GM08714 (cell line): ENCODE measurements at regions not wholly inside any gene's neighbourhood (a gene's known extent, or its start where the extent isn't known, plus 50 kb on each side); places are given as distances from the start of the nearest gene placed in this dataset.

ENCODE experiments used
- H3K4me3 ChIP-seq: fragments of 200-500 bp; sonication (Bioruptor generic); 2 replicates; pipeline ENCODE4 v1.5.1; 2014; ENCODE audit warnings: mild to moderate bottlenecking, low read length, inconsistent platforms
- ZNF274 ChIP-seq: IDR thresholded peaks from 2 replicates; pipeline ENCODE4 v1.6.1; 2012; ENCODE audit warnings: mild to moderate bottlenecking, low read depth, low read length

DNA sequence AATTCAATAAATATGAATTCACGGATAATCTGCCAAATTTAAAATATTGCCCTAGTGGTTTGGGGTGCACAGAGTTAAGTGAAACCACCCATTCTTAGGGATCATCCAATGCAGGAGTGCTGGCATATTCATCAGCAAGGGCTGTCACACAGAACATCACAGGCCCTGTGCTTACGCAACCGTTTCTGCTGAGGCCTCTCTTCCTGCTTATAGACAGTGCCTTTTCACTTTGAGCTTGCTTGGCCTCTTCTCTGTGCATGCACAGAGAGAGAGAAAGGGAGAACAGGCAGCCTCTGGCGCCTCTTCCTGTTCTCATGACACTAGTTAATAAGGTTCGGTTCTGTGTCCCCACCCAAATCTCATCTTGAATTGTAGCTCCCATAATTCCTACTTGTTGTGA lies 366.3 kb downstream of the ICE1 start:
- no peak overlapping the region for H3K4me3 ChIP-seq
- no peak for TF ChIP-seq ZNF274

- TF ChIP-seq ZNF274: no peak
Measured at GRCh38 chr5:5787373-5787772, 364.9 kb downstream of the ICE1 start.

DNA sequence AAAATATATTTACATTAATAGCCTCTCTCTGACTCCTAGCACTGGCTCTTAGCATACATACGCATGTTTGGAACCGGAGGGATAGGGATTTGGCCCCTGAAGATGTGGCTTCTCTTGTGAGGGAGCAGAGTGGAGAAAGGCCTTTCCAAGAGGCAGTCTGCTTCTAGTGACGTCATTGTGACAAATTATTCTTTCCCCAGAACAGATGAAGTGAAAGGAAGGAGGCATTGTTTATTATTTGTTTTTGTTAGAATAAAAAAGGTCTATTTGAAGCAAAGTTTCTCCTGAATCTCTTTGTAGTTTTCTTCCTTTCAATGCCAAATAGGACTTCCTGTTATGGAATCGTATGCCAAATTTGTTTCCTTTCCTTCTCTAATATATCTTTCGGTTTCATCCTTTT lies 361.6 kb downstream of the ICE1 start:
- TF ChIP-seq ZNF274: no peak
- no peak overlapping the region for H3K4me3 ChIP-seq

More at GRCh38 chr5:5787373-5787772, 364.9 kb downstream of the ICE1 start:
- no peak overlapping the region for H3K4me3 ChIP-seq

GRCh38 chr5:5783021-5783420 lies 360.5 kb downstream of the ICE1 start:
- no peak for TF ChIP-seq ZNF274
- no peak overlapping the region for H3K4me3 ChIP-seq

DNA sequence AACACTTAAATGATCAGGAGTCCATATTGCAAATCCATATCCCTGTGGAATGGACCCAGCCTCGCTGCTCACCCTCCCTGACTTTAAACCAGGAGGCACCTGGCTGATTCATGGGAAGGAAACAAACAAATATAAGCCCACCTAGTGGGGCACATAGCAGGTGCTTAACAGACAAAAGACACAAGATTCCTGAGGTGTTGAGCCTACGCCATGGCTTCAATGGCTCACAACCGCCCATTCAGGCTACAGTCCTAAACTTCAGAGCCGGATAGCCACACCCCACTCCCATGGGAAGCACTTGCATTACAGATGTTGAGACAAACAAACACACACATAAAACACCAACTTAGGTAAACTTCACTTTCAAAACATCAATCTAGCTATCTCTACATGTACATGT lies 359.9 kb downstream of the ICE1 start:
- no peak overlapping the region for H3K4me3 ChIP-seq
- no peak for TF ChIP-seq ZNF274

GRCh38 chr5:5781335-5781734 lies 358.9 kb downstream of the ICE1 start:
- no peak overlapping the region for H3K4me3 ChIP-seq
- TF ChIP-seq ZNF274: no peak

DNA sequence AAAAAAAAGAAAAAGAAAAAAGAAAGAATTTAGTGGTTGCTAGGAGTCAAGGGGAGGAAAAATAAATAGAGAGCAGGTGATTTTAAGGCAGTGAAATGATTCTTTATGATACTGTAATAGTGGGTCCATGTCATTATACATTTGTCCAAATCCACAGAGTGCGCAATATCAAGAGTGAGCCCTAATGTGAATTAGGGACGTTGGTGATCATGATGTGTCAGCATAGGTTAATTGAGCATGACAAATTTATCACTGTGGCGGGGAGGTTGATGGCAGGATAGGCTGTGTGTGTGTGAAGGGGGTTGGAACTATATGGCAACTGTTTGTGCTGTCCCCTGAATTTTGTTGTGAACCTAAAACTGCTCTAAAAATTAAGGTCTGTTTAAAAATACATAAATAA lies 357.8 kb downstream of the ICE1 start:
- H3K4me3 ChIP-seq: no peak overlapping the region
- no peak for TF ChIP-seq ZNF274

- H3K4me3 ChIP-seq: no peak overlapping the region
- TF ChIP-seq ZNF274: no peak
Measured at GRCh38 chr5:5777013-5777412, 354.5 kb downstream of the ICE1 start.

GRCh38 chr5:5772202-5772601 lies 349.7 kb downstream of the ICE1 start:
- no peak overlapping the region for H3K4me3 ChIP-seq
- no peak for TF ChIP-seq ZNF274

DNA sequence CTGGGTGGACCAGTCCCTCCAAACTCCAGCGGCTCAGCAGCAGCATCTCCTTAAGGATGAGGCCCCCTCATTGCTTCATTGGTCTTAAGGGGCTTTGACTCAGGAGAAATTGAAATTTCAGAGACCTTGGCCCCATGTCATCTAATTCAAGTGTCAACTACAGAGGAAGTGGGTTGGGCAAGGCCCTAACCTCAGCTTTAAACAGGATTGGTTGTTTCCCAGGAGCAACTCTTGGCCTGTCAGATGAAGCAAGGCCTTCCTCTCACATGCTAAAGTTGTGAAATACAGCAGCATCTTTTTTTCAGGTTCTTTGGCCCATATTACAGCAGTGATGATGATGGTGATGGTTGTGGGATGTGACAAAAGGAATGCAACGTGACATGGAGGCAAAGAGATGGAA lies 348.3 kb downstream of the ICE1 start:
- no peak overlapping the region for H3K4me3 ChIP-seq
- TF ChIP-seq ZNF274: no peak

DNA sequence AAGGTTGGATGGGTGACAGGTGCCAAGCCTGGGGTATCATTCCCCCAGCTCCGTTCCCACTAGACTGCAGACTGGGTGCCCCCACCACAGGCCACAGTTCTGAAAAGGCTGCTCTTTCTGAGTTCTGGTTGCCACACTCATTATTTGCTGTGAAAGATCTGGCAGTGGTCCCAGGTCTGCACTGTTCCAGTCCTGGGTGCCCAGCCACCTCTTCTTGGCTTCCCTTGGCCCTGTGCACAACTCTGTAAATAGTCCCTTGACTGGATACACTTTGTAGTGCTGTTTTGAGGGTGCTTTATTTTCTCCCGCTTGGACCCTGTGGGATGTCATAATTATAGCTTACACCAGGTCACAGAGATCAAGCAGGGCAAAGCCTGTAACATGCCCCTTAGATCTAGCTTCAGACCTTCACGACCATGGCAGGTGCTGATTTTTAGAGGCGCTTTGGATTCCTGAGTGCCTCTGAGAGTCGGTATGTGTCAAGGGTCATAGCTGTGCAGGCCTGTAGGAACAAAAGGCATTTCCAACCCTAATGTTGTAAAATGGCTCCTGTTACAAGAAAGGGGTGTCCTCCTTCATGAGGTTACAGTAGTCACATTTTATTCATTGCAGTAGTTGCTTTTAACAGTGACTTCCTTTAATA lies 344.9 kb downstream of the ICE1 start:
- no peak for TF ChIP-seq ZNF274
- no peak overlapping the region for H3K4me3 ChIP-seq

DNA sequence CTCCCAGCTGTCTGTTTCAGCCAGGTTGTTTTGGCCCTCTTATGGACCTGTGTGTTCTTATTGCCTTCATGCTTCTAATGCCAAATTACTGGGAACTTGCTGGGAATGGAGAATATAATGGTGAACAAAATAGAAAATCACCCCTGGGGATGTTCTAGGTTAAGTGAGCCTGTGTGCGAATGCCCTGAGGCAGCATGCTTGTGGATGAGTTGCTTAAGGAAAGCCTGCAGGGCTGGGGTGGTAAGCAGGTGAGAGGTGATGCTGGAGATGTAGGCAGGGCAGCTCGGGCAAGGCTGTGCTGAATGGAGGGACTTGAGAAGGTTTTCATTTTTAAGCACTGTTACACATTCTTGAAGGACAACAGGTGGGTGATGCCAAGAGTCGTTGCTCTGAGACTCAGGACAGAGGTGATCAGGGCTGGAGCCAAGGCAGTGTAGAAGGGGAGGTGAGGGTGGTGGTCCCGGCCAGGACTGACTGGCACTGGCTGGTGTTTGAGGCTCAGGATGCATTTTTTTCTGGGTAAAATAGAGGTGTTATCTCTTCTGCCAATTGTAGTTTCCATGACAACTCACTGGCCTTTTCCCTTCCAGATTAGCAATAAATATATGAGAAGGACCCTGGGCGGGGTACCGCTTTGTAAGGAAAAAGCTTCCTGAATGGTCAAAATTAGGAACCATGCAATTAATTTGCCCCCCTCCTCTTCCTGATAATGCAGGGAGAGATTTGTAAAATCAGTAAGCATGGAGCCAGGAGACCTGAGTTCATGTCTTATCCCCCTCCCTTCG lies 342.8 kb downstream of the ICE1 start:
- no peak overlapping the region for H3K4me3 ChIP-seq
- no peak for TF ChIP-seq ZNF274

DNA sequence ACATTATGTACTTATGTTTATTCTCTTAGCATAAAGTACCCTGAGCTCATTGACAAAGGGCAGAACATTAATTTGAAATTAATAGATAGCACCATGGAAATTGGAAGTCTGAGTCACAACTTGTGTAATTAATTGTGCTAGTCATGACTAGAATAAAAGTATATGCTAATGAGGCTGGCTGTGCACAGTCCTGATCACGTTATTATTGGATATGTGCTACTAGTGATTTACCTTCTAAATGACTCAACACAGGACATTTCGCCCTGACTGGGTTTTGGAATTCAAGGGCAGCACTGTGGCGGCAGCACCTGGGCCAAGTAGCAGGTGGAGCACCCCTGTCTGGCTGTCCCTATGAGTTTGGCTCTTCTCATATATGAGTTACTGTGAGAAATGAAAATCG lies 341.8 kb downstream of the ICE1 start:
- H3K4me3 ChIP-seq: no peak overlapping the region
- no peak for TF ChIP-seq ZNF274

GRCh38 chr5:5756762-5757161 lies 334.3 kb downstream of the ICE1 start:
- no peak overlapping the region for H3K4me3 ChIP-seq
- no peak for TF ChIP-seq ZNF274

DNA sequence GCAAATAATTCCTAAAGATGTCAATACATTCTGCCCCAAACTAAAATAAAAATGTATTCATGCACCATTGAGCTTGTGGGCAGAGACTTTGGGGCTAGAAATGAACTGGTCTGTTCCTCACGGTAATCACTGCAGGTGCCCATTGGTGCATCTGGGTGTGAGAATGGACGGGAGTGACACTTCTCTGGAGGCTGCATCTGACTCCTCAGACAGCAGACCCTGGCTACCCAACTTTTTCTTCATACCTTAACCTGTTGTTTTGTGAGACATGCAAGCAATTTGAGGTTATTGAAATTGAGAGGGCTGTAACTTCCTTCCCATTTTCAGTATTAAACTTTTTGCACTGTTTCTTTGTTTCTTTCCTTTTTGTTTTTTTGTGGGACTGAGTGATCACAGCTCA lies 333.4 kb downstream of the ICE1 start:
- no peak for TF ChIP-seq ZNF274
- no peak overlapping the region; the same call in 1 of the 2 replicates for H3K4me3 ChIP-seq
